ENCODE measurements at regions not wholly inside any gene's neighbourhood (a gene's known extent, or its start where the extent isn't known, plus 50 kb on each side); places are given as distances from the start of the nearest gene placed in this dataset.
"Not testable (repeated sequence)": the region's sequence is repeated elsewhere in the genome, so short reads cannot be mapped to it uniquely, and the experiment has no call there.

- TF ChIP-seq ZFX (IDR thresholded peaks at IDR 0.05; ENCODE audit: borderline replicate concordance) (no peak), CTCF (IDR thresholded peaks at IDR 0.05) (no peak)
- H3K27ac ChIP-seq: no peak overlapping the region
Observed at GRCh38 chr12:74145328-74145727, 392.3 kb upstream of the ATXN7L3B start.

GRCh38 chr12:74148849-74149248, 388.8 kb upstream of the ATXN7L3B start:
- TF ChIP-seq ZFX (IDR thresholded peaks at IDR 0.05; ENCODE audit: borderline replicate concordance) (no peak), CTCF (IDR thresholded peaks at IDR 0.05) (no peak)
- H3K27ac ChIP-seq: no peak overlapping the region

GRCh38 chr12:74152370-74152769, 385.3 kb upstream of the ATXN7L3B start:
- TF ChIP-seq CTCF (IDR thresholded peaks at IDR 0.05) (no peak), ZFX (IDR thresholded peaks at IDR 0.05; ENCODE audit: borderline replicate concordance) (no peak)
- no peak overlapping the region for H3K27ac ChIP-seq

GRCh38 chr12:74166096-74166495, 371.5 kb upstream of the ATXN7L3B start:
- TF ChIP-seq CTCF (IDR thresholded peaks at IDR 0.05): no peak
- TF ChIP-seq ZFX (IDR thresholded peaks at IDR 0.05; ENCODE audit: borderline replicate concordance): no peak
- no peak overlapping the region for H3K27ac ChIP-seq

- TF ChIP-seq CTCF (IDR thresholded peaks at IDR 0.05) (no peak), ZFX (IDR thresholded peaks at IDR 0.05; ENCODE audit: borderline replicate concordance) (no peak)
- H3K27ac ChIP-seq: no peak overlapping the region
Observed at GRCh38 chr12:74169607-74170006, 368.0 kb upstream of the ATXN7L3B start.

- TF ChIP-seq ZFX (IDR thresholded peaks at IDR 0.05; ENCODE audit: borderline replicate concordance) (no peak), CTCF (IDR thresholded peaks at IDR 0.05) (no peak)
- H3K27ac ChIP-seq: no peak overlapping the region
Observed at GRCh38 chr12:74170645-74171477, 366.8 kb upstream of the ATXN7L3B start.

- H3K27ac ChIP-seq: no peak overlapping the region
Observed at GRCh38 chr12:74171478-74171909, 366.1 kb upstream of the ATXN7L3B start.

GRCh38 chr12:74174961-74175360, 362.7 kb upstream of the ATXN7L3B start:
- not testable (repeated sequence) for H3K27ac ChIP-seq

More at GRCh38 chr12:74171478-74171909, 366.1 kb upstream of the ATXN7L3B start:
- TF ChIP-seq ZFX (IDR thresholded peaks at IDR 0.05; ENCODE audit: borderline replicate concordance) (no peak), CTCF (IDR thresholded peaks at IDR 0.05) (no peak)
